ENCODE measurements at regions not wholly inside any gene's neighbourhood (a gene's known extent, or its start where the extent isn't known, plus 50 kb on each side); places are given as distances from the start of the nearest gene placed in this dataset.

DNA sequence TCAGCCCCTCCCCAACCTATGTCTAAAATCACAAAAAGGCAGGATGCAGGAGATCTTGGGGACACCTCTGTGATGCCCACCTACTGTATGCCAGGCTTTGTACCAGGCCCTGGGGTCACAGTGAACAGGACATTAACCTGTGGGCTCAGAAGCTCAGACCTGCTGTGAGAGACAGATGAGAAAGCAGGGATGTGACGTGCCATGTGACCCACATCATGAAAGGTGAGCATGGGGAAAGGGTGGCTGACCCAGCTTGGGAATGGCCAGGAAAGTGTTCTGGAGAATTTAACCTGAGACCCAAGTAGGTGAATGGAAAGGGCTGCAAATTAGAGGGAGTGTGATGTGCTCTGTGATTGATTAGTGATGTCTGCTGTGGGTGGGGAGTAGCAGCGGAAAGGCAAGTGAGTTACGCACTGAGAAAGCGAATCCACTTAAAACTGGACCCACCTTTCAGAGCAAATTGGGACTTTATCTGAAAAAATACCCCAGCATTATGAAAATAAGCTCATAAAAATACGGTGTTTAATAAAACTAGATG, 132.2 kb downstream of the IRF8 start:
- Histone ChIP-seq H3K4me3 (ENCODE audit: low read length) (no peak overlapping the region), H3K9me3 (ENCODE audit: control insufficient read depth, low read length) (no peaks in the 10 kb centered on the region), H3K27ac (ENCODE audit: low read length) (no peak overlapping the region), H3K4me1 (ENCODE audit: control insufficient read depth, insufficient read depth, low read length) (no peaks in the 10 kb centered on the region), H3K27me3 (ENCODE audit: control insufficient read depth, insufficient read depth) (no peaks in the 10 kb centered on the region)
- 95% methylated on average over 5 of the region's 5 CpGs for WGBS
- intact Hi-C loops (cut with DNase I), result no loop called here
- ATAC-seq, result no peak
- DNase-seq, result no peak

DNA sequence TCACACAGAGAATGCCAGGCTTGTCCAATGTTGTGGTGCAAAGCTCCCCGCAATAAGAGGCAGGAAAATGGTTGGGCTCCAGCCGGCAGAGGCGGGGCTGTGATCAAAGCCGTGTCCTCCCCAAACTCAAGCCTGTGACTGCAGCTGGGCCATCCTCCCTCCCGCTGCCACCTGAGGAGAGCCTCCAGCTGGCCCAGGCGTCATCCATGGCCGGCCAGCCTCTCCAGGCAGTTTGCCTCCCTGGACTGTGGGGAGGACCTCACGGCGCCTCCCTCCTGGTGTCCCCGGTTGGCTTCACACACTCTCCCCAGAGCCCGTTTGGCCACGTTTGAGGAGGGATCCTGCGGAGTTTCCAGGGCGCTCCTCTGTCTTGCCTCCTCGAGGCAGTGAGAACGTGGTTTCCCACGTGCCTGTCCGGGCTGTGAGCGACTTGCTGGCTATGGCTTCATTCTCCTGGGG, 134.1 kb downstream of the IRF8 start:
- peak; percentile 16 to 58 for ATAC-seq
- H3K9me3 ChIP-seq (ENCODE audit: control insufficient read depth, low read length), result no peaks in the 10 kb centered on the region
- H3K27ac ChIP-seq (ENCODE audit: low read length), result no peak overlapping the region
- H3K27me3 ChIP-seq (ENCODE audit: control insufficient read depth, insufficient read depth), result no peaks in the 10 kb centered on the region
- no peaks in the 10 kb centered on the region for H3K4me1 ChIP-seq (ENCODE audit: control insufficient read depth, insufficient read depth, low read length)
- 25% methylated on average over 19 of the region's 19 CpGs for WGBS
- intact Hi-C loops (cut with DNase I), result no loop called here
- DNase-seq, result peak in 1 of 3 donors; percentile 52
- H3K4me3 ChIP-seq (ENCODE audit: low read length), result no peak overlapping the region

DNA sequence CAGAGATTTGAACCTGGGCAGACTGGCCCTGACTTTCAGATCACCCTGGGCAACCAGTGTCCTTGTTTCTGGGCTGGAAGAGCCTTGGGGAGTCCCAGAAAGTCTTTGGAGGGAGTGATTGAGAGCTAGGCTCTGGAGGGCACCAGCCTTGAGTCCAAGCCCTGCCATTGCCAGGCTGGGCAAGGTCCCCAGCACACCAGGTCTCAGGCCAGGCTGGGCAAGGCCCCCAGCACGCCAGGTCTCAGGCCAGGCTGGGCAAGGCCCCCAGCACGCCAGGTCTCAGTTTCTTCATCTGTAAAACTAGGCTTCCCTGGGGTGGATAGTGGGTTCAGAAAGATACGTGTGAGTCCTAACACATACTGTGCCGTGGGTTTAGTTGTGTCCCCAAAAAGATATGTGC, 135.0 kb downstream of the IRF8 start:
- ATAC-seq (no peak), DNase-seq (no peak)
- no peak overlapping the region for H3K27ac ChIP-seq (ENCODE audit: low read length)
- H3K4me3 ChIP-seq (ENCODE audit: low read length), result no peak overlapping the region
- no peaks in the 10 kb centered on the region for H3K4me1 ChIP-seq (ENCODE audit: control insufficient read depth, insufficient read depth, low read length)
- H3K27me3 ChIP-seq (ENCODE audit: control insufficient read depth, insufficient read depth), result no peaks in the 10 kb centered on the region
- intact Hi-C loops (cut with DNase I), result no loop called here
- H3K9me3 ChIP-seq (ENCODE audit: control insufficient read depth, low read length), result no peaks in the 10 kb centered on the region
- 82% methylated on average over 4 of the region's 4 CpGs for WGBS

GRCh38 chr16:86034421-86034919, 135.5 kb downstream of the IRF8 start:
- no peaks in the 10 kb centered on the region for H3K4me1 ChIP-seq (ENCODE audit: control insufficient read depth, insufficient read depth, low read length)
- WGBS, result 72% methylated on average over 12 of the region's 12 CpGs
- intact Hi-C loops (cut with DNase I), result no loop called here
- no peak overlapping the region for H3K4me3 ChIP-seq (ENCODE audit: low read length)
- no peak for DNase-seq
- no peaks in the 10 kb centered on the region for H3K27me3 ChIP-seq (ENCODE audit: control insufficient read depth, insufficient read depth)
- no peak for ATAC-seq
- H3K27ac ChIP-seq (ENCODE audit: low read length), result no peak overlapping the region
- no peaks in the 10 kb centered on the region for H3K9me3 ChIP-seq (ENCODE audit: control insufficient read depth, low read length)

- Histone ChIP-seq H3K4me1 (ENCODE audit: control insufficient read depth, insufficient read depth, low read length) (no peaks in the 10 kb centered on the region), H3K9me3 (ENCODE audit: control insufficient read depth, low read length) (no peaks in the 10 kb centered on the region), H3K4me3 (ENCODE audit: low read length) (no peak overlapping the region), H3K27ac (ENCODE audit: low read length) (no peak overlapping the region), H3K27me3 (ENCODE audit: control insufficient read depth, insufficient read depth) (no peaks in the 10 kb centered on the region)
- no peak for ATAC-seq
- intact Hi-C loops (cut with DNase I), result no loop called here
- WGBS, result 86% methylated on average over 13 of the region's 13 CpGs
- DNase-seq, result no peak
Observed at GRCh38 chr16:86035906-86036305, 136.9 kb downstream of the IRF8 start.

DNA sequence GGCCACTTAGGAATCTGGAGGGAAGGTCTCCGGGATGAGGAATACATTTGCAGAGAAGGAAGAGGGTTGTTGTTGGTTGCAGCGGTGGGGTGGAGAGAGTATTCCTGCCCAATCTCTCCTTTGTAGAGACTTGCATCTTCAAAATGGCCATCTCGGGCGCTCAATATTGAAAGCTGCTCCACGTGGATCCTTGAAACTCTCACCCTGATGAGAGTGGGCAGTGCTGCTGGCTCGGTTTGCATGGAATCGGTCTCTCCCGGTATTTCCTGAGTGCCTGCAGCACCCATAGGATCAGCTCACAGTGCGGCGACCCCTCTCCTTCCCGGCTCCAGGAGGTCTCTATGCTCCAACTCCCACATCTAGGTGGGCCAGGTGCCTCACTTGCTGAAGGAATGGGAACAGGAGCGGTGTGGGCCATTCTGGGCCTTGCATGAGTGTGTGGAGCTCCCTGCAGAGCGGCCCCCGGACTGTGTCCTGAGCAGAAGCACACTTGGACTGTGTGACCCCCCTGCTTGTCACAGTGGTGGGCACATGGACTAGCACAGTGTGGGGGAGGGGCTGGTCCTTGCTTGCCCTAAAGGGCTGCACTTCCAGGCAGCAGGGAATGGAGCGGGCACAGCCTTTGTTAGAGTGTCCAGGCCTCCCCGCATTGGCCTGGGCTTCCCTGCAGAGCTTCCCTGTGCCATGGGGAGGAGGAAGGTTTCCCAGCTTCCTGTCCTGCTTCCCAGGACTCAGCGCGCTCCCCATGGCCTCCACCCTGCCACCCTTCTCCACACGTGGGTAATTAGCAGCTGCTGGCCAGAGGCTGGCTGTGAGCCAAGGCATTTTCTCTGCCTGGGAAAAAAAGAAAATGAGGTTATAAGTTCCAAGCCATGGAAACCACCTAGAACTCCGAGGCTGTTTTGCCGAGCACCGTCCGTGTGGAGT, 139.3 kb downstream of the IRF8 start:
- Histone ChIP-seq H3K4me3 (ENCODE audit: low read length) (no peak overlapping the region), H3K27ac (ENCODE audit: low read length) (no peak overlapping the region), H3K9me3 (ENCODE audit: control insufficient read depth, low read length) (no peaks in the 10 kb centered on the region), H3K27me3 (ENCODE audit: control insufficient read depth, insufficient read depth) (no peaks in the 10 kb centered on the region), H3K4me1 (ENCODE audit: control insufficient read depth, insufficient read depth, low read length) (no peaks in the 10 kb centered on the region)
- no peak for DNase-seq
- intact Hi-C loops (cut with DNase I), result no loop called here
- ATAC-seq, result peak in 1 of 2 donors; percentile 25
- WGBS, result 70% methylated on average over 23 of the region's 23 CpGs

GRCh38 chr16:86038926-86039310, 140.0 kb downstream of the IRF8 start:
- Histone ChIP-seq H3K4me3 (ENCODE audit: low read length) (no peak overlapping the region), H3K4me1 (ENCODE audit: control insufficient read depth, insufficient read depth, low read length) (no peaks in the 10 kb centered on the region), H3K9me3 (ENCODE audit: control insufficient read depth, low read length) (no peaks in the 10 kb centered on the region), H3K27ac (ENCODE audit: low read length) (no peak overlapping the region), H3K27me3 (ENCODE audit: control insufficient read depth, insufficient read depth) (no peaks in the 10 kb centered on the region)
- DNase-seq (no peak), ATAC-seq (no peak)
- WGBS, result 37% methylated on average over 13 of the region's 13 CpGs
- intact Hi-C loops (cut with DNase I), result no loop called here

DNA sequence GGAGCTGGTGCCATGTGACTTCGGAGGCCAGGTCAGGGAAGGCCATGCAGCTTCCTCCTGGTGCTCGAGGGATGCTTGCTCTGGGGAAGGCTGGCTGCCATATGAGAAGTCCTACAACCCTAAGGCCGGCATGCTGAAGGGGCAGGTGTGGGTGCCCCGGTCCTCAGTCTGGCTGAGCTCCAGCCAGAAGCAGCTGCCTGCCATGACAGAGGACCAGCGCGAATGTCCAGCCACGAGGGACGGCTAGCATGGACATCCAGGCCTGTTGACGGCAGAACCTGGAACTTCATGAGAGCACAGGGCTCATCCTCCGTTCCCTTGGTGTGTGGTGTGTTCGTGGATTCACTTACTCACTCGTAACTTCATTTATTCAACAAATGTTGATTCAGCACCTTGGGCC, 140.6 kb downstream of the IRF8 start:
- Histone ChIP-seq H3K4me3 (ENCODE audit: low read length) (no peak overlapping the region), H3K4me1 (ENCODE audit: control insufficient read depth, insufficient read depth, low read length) (no peaks in the 10 kb centered on the region), H3K27me3 (ENCODE audit: control insufficient read depth, insufficient read depth) (no peaks in the 10 kb centered on the region), H3K9me3 (ENCODE audit: control insufficient read depth, low read length) (no peaks in the 10 kb centered on the region), H3K27ac (ENCODE audit: low read length) (no peak overlapping the region)
- 80% methylated on average over 12 of the region's 12 CpGs for WGBS
- intact Hi-C loops (cut with DNase I), result no loop called here
- DNase-seq (no peak), ATAC-seq (no peak)

GRCh38 chr16:86040496-86040895, 141.5 kb downstream of the IRF8 start:
- WGBS, result 65% methylated on average over 17 of the region's 17 CpGs
- Histone ChIP-seq H3K4me1 (ENCODE audit: control insufficient read depth, insufficient read depth, low read length) (no peaks in the 10 kb centered on the region), H3K9me3 (ENCODE audit: control insufficient read depth, low read length) (no peaks in the 10 kb centered on the region), H3K27ac (ENCODE audit: low read length) (no peak overlapping the region), H3K27me3 (ENCODE audit: control insufficient read depth, insufficient read depth) (no peaks in the 10 kb centered on the region), H3K4me3 (ENCODE audit: low read length) (no peak overlapping the region)
- ATAC-seq (no peak), DNase-seq (no peak)
- intact Hi-C loops (cut with DNase I), result no loop called here

GRCh38 chr16:86041215-86041614, 142.3 kb downstream of the IRF8 start:
- no peaks in the 10 kb centered on the region for H3K4me1 ChIP-seq (ENCODE audit: control insufficient read depth, insufficient read depth, low read length)
- H3K27ac ChIP-seq (ENCODE audit: low read length), result no peak overlapping the region
- DNase-seq, result no peak
- WGBS, result 81% methylated on average over 11 of the region's 11 CpGs
- H3K9me3 ChIP-seq (ENCODE audit: control insufficient read depth, low read length), result no peaks in the 10 kb centered on the region
- no peaks in the 10 kb centered on the region for H3K27me3 ChIP-seq (ENCODE audit: control insufficient read depth, insufficient read depth)
- intact Hi-C loops (cut with DNase I), result no loop called here
- ATAC-seq, result no peak
- H3K4me3 ChIP-seq (ENCODE audit: low read length), result no peak overlapping the region

DNA sequence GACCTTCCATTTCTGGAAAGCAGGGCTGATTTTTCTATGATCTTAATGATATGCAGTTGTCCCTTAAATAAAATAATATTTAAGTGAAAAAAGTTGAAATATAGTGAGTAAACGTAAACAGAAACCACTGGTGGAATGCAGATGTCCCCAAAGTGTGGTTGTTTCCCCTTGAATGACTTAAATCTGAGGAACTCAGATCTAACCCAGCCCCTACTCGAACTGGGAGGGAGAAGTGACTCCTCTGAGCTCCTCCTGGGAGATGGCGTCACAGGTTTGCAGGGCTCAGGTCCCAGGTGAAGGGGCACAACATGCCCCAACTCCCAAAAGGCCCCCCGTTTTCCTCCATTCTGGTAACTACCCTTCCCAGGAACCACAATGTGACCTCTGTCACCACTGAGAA, 142.8 kb downstream of the IRF8 start:
- Histone ChIP-seq H3K9me3 (ENCODE audit: control insufficient read depth, low read length) (no peaks in the 10 kb centered on the region), H3K4me1 (ENCODE audit: control insufficient read depth, insufficient read depth, low read length) (no peaks in the 10 kb centered on the region), H3K27me3 (ENCODE audit: control insufficient read depth, insufficient read depth) (no peaks in the 10 kb centered on the region), H3K27ac (ENCODE audit: low read length) (no peak overlapping the region), H3K4me3 (ENCODE audit: low read length) (no peak overlapping the region)
- 56% methylated on average over 4 of the region's 4 CpGs for WGBS
- intact Hi-C loops (cut with DNase I), result no loop called here
- ATAC-seq (no peak), DNase-seq (no peak)

Data from right cardiac atrium (tissue), 5 donors.